Heart left ventricle (tissue), 16 donors: ENCODE measurements at regions not wholly inside any gene's neighbourhood (a gene's known extent, or its start where the extent isn't known, plus 50 kb on each side); places are given as distances from the start of the nearest gene placed in this dataset.

Experiments used
- ATAC-seq, 4 donors: fragments of 200-7000 bp; cut with Tn5 transposase; one replicate each; pipeline ENCODE4 v1.9.1; 2020 to 2022; ENCODE audit warnings: moderate library complexity in 4 of 4, mild to moderate bottlenecking in 3 of 4, moderate number of reproducible peaks in 1 of 4
- DNase-seq, 5 donors: peaks; one replicate each; pipeline ENCODE4 v3.0.0-alpha.2; 2020
- H3K27ac ChIP-seq, 12 donors: fragments of 200-600 bp; sonication (generic) in 4 of 12; one replicate each; pipeline versions ENCODE4 v1.5.0 to v1.8.0; 2016 to 2022; ENCODE audit warnings: mild to moderate bottlenecking in 2 of 12
- H3K27me3 ChIP-seq, 9 donors: fragments of 200-600 bp; sonication (generic) in 2 of 9; one replicate each; pipeline versions ENCODE4 v1.5.1 to v1.8.0; 2016 to 2022; ENCODE audit warnings: mild to moderate bottlenecking in 3 of 9
- H3K36me3 ChIP-seq, 9 donors: fragments of 200-600 bp; sonication (generic) in 2 of 9; one replicate each; pipeline versions ENCODE4 v1.5.0 to v1.8.0; 2018 to 2022; ENCODE audit warnings: mild to moderate bottlenecking in 2 of 9
- H3K4me1 ChIP-seq, 12 donors: fragments of 200-600 bp; sonication (generic) in 4 of 12; one replicate each; pipeline versions ENCODE4 v1.5.0 to v1.8.0; 2016 to 2022; ENCODE audit warnings: mild to moderate bottlenecking in 3 of 12
- H3K4me3 ChIP-seq, 12 donors: fragments of 200-600 bp; sonication (generic) in 4 of 12; one replicate each; pipeline versions ENCODE4 v1.5.0 to v1.8.0; 2017 to 2022; ENCODE audit warnings: mild to moderate bottlenecking in 9 of 12, moderate library complexity in 4 of 12
- H3K9me3 ChIP-seq, 12 donors: fragments of 200-600 bp; sonication (generic) in 4 of 12; one replicate each; pipeline versions ENCODE4 v1.5.0 to v1.8.0; 2016 to 2022; ENCODE audit warnings: mild to moderate bottlenecking in 1 of 12
- CTCF ChIP-seq, 12 donors: fragments of 200-600 bp; sonication (generic) in 4 of 12; IDR thresholded peaks; one replicate each; pipeline versions ENCODE4 v1.5.0 to v1.8.0; 2018 to 2022; ENCODE audit warnings: antibody characterized with exemption in 12 of 12, mild to moderate bottlenecking in 5 of 12
- POLR2A ChIP-seq, 2 donors: fragments of 450-650 bp; IDR thresholded peaks; one replicate each; pipeline ENCODE4 v1.6.1; 2017; ENCODE audit warnings: antibody characterized with exemption in 2 of 2, mild to moderate bottlenecking in 2 of 2, moderate library complexity in 2 of 2
- WGBS, 4 donors: extraction: QIAGEN DNeasy Blood & Tissue Kit in 2 of 4; methylation state at CpG; one replicate each; pipeline versions ENCODE4 v1.1.5 to v1.1.7; 2013 to 2018; 5-methylcytosine and 5-hydroxymethylcytosine counted together
- intact Hi-C, 10 donors: fragments of 100-400 bp; cut with DNase I; formaldehyde crosslinking; loops; one replicate each; pipeline versions ENCODE4 v1.11.1 to v1.14.2; 2022
- donor health status: ischemic (EF 13 %, LVEDD 7.1; RV severe dilation, severe dysfunction).
- donor health status: healthy with polysubstance abuse.
- donor health status: DM: no; HTN: yes; CAD: no.
- donor health status: DM: no; HTN: no; CAD: no.
- donor health status: ischemic (EF 25% LVEDD 6.9; RV normal size, moderate dysfunction).
- donor health status: ischemic (EF 25% LVEDD 5.7; RV mildly dilated, moderate dysfunction).
- donor health status: healthy.
- donor health status: DM: yes; HTN: yes; CAD: no.
- donor health status: ischemic (EF 35%, LVEDD 5.7; RV mildly dilated, moderate dysfunction).
- donor health status: nonischemic (EF 11% LVEDD 7.7; RV severe dilation, severe dysfunction).
- donor health status: DM: yes; HTN: yes; CAD: no.
- donor health status: PGD.
- donor health status: ischemic (EF 29% LVEDD 5.4; RV normal size, mild dysfunction).
- donor health status: nonischemic (EF 23%, LVEDD 6.1; RV moderate dilation, normal function).

GRCh38 chr3:182621435-182622240 lies 171.7 kb upstream of the ATP11B start:
- intact Hi-C loops: no loop called here
- no peak for ATAC-seq
- 26 to 29% (median 28%) methylated on average over 4 of the region's 4 CpGs for WGBS, 4 donors
- no peaks in the 10 kb centered on the region for H3K4me1 ChIP-seq
- peaks cover 0 to 5% (median 0%) of the 10 kb centered on the region in 9 donors for H3K27me3 ChIP-seq
- H3K4me3 ChIP-seq: no peak overlapping the region
- TF ChIP-seq CTCF (IDR thresholded peaks at IDR 0.05) (peak in 2 of 12 donors; percentile 10 to 14), POLR2A (IDR thresholded peaks at IDR 0.05) (no peak)
- no peaks in the 10 kb centered on the region for H3K9me3 ChIP-seq
- no peak overlapping the region for H3K27ac ChIP-seq
- DNase-seq: no peak
- no peaks in the 10 kb centered on the region for H3K36me3 ChIP-seq

GRCh38 chr3:182622241-182622545 lies 171.1 kb upstream of the ATP11B start:
- H3K4me3 ChIP-seq: no peak overlapping the region
- no peak for ATAC-seq
- no peaks in the 10 kb centered on the region for H3K4me1 ChIP-seq
- intact Hi-C loops: no loop called here
- H3K27me3 ChIP-seq: peaks cover 0 to 5% (median 0%) of the 10 kb centered on the region in 9 donors
- DNase-seq: no peak
- TF ChIP-seq CTCF (IDR thresholded peaks at IDR 0.05) (no peak), POLR2A (IDR thresholded peaks at IDR 0.05) (no peak)
- H3K36me3 ChIP-seq: no peaks in the 10 kb centered on the region
- H3K9me3 ChIP-seq: no peaks in the 10 kb centered on the region
- H3K27ac ChIP-seq: no peak overlapping the region

- WGBS, 4 donors: 73 to 76% (median 75%) methylated on average over 4 of the region's 4 CpGs
- DNase-seq (no peak), ATAC-seq (no peak)
- Histone ChIP-seq H3K9me3 (no peaks in the 10 kb centered on the region), H3K27me3 (peaks cover 0 to 5% (median 0%) of the 10 kb centered on the region in 9 donors), H3K27ac (no peak overlapping the region), H3K4me3 (no peak overlapping the region), H3K4me1 (no peaks in the 10 kb centered on the region), H3K36me3 (no peaks in the 10 kb centered on the region)
- intact Hi-C loops: no loop called here
- TF ChIP-seq CTCF (IDR thresholded peaks at IDR 0.05): no peak
- no peak for TF ChIP-seq POLR2A (IDR thresholded peaks at IDR 0.05)
Observed at GRCh38 chr3:182626484-182627467, 166.5 kb upstream of the ATP11B start.

- Histone ChIP-seq H3K9me3 (no peaks in the 10 kb centered on the region), H3K36me3 (no peaks in the 10 kb centered on the region), H3K4me3 (no peak overlapping the region), H3K27me3 (peaks cover 0 to 3% (median 0%) of the 10 kb centered on the region in 9 donors), H3K4me1 (no peaks in the 10 kb centered on the region), H3K27ac (no peak overlapping the region)
- DNase-seq (no peak), ATAC-seq (no peak)
- intact Hi-C loops: no loop called here
- no peak for TF ChIP-seq POLR2A (IDR thresholded peaks at IDR 0.05)
- TF ChIP-seq CTCF (IDR thresholded peaks at IDR 0.05): no peak
- 82 to 88% (median 85%) methylated on average over 2 of the region's 2 CpGs for WGBS, 4 donors
Observed at GRCh38 chr3:182628531-182628930, 164.8 kb upstream of the ATP11B start.
